Limb (tissue), 2 donors: ENCODE measurements at regions not wholly inside any gene's neighbourhood (a gene's known extent, or its start where the extent isn't known, plus 50 kb on each side); places are given as distances from the start of the nearest gene placed in this dataset.

Experiments used
- DNase-seq, 2 donors: peaks; one replicate each; pipeline ENCODE4 v3.0.0-alpha.2; 2016; ENCODE audit errors: extremely low spot score in 2 of 2

DNA sequence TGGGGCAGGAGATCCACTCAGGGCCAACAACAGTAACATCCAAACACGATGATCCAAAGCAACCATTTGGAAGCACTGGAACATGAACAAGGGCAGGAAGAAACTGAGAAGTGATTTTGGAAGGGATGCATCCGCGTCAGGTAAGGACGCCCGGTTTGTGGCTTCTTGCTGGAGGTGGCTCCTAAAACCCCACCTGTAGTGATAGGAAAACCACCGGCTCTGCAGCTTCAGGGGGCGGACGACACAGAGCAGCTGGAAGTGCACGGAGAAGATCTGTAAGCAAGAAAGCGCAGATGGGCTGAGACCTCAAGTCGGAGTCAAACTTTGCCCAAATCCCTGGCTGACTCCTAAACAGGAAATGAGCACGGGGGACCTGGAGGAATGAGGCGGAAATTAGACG is 1066.1 kb downstream of the BRD1 start:
- no peak for DNase-seq

DNA sequence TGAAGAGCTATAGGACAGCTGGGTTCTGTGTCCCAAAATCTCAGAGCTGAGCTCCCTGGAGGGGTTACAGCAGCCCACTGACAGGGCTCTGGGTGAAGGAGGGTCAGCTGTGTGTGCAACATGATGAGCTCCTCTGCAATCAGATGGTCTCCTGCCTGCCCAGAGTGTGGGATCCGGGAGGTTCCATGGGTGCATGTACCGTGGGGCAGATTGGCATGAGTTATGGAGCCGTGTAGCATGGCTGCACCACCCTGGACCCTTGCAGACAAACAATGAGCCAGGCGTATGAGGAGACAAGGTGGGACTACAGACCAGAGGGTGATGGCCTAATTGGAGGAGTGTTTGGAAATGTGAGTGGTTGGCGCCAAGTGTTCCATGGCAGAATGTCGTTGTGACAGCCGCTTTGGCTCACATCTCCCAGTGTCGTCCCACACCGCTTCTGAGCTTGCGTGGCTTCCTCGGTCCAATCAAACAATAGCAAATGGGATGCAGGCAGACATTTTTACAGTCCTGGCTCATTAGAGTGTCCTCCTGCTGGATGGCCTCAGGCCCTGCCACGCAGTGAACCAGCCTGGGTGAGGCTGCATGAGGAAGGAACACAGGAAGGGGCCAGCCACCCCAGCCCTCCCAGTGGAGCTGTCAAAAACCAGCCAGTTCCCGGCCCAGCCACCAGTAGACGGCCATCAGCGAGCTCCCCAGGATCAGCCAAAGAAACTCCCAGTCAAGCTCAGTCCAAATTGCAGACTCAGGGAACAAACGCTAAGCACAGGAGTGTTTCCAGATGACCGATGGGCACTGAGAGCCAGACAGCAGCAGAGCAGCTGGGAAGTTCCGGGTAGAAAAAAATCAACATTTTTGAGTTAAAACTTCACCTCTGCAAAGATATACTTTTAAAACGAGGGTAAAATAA is 1066.9 kb downstream of the BRD1 start:
- peak in 1 of 2 donors; percentile 19 for DNase-seq

DNA sequence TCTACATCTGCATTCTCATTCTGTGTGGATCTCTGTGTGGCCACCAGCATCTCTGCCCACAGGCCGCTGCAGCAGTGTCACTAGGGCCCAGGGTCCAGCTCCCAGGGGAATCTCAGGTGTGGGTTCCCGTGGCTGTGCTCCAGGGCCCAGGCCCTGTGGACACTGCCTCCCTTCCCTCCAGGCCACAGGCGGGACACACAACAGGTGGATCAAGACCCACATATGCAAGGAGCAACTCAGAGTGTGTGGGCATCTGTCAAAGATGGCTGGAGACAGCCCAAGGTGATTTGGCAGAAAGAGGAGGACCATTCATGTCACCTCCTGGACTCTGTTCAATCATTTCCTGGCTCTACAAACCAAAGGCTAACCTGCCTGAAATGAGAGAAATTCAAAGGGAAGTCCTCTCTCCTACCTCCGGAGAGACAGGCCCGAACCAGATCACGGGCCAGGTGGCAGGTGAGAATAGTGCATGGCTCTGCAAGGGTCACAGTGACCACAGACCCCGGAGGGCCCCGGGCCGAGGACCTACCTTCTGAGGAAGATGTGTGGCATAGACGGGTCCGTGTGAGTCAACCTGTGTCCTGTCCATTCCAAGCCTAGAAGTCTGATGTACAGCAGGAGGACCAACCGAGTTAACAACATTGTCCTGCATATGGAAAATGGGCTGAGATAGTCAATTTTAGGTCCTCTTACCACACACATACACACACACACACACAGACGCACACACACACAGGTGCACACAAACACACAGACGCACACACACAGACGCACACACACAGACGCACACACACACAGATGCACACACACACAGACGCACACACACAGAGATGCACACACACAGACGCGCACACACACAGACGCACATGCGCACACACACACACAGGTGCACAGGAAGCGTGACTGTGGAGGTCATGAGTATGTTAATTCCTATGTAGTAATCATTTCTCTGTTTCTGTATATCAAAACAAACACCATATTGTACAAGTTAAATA is 1068.5 kb downstream of the BRD1 start:
- DNase-seq = peak in 1 of 2 donors; percentile 16

DNA sequence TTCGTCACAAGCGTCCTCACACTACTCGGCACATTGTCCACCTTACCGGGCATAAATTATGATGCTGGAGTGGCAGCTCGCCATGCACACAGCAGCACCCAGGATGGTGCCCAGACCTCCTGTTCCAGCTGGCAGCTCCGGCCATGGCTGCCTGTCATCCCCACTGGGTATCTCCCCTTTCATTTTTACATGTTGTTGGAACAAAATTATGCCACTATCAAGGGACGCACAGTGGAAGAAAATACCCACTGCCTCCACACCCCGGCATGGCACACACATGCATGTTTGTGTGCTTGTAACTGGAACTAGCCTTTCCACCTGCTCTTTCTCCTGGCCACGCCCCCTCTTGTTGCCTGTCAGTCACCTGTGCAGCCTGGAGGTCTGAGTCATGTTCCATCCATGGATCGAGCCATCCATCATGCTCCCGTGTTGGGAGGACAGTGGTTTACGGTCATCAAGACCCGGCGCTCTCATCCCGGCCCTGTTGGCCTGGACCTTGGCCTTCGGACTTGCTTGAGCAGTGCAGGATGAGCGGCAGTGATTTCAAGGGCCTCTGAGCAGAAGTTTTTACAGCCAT is 1069.6 kb downstream of the BRD1 start:
- DNase-seq = peak in 1 of 2 donors; percentile 15

DNA sequence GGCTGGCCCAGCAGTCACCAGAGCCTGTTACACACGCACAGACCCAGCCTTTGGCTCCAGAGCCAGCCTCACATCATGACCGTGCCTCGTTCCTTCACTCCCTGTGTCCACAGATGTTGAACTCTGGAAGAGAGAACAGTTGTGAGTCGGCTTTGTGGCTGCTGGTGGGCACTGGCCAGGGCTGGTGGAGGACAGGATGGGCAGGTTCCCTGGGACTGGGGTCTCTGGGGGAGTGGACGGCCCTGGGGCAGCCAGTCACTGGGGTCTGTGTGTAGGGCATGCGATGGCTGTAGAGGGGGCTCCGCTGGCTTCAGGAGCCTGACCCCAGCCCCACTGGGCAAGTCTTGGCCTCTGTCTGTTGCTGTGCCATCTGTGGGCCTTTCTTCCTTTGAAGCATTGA is 1070.1 kb downstream of the BRD1 start:
- peak in 1 of 2 donors; percentile 18 for DNase-seq

DNA sequence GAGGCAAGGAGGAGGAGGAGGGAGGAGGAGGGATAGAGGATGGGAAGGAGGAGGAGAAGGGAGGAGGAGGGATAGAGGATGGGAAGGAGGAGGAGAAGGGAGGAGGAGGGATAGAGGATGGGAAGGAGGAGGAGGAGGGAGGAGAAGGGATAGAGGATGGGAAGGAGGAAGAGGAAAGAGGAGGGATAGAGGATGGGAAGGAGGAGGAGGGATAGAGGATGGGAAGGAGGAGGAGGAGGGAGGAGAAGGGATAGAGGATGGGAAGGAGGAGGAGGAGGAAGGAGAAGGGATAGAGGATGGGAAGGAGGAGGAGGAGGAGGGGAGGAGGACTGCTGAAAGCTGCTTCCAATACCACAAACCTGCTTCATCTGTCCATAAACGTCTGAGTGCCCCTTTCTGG is 1070.5 kb downstream of the BRD1 start:
- DNase-seq = peak in 1 of 2 donors; percentile 11

DNA sequence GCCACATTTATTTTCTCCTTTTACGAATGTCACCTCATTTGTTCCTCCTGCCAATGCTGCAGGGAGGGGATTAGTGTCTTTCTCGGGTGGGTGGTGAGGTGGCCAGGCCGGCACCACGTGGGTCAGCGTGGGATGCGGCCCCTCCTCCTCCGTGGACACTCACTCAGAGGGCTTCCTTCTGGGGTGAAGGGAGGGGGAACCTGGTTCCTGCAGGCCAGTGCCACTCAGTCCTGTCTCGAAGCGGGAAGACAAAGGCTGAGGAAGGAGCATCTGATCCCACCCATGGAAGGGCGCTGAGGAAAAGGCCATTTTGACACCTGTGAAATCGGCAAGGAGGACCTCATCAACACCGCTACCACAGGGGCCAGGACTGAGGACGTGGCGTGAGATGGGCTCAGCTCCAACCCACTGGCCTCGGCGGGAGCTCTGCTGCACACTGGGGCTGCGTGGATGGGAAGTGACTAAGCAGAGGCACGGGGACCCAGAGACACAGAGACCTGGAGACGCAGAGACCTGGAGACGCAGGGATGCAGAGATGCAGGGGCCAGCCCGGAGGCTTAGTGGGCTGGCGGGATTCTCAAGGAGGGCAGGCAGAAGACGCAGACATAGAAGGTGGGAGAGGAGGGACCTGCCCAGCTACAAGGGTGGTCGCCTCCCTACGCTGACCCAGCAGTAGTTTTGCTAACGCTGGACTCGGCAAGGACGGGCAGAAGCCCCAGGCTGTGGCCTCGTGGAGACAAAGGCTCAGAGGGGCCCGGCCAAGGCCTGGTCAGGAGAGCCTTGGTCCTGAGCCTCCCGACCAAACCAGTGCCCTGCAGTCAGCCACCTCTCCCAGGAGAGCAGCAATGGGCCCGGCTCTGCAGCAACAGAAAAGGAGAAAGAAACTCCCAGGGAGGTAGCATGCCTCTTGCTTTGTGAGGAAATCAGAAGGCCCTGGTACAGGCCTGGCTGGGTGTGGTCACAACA is 1071.2 kb downstream of the BRD1 start:
- peak in 1 of 2 donors; percentile 14 for DNase-seq

DNA sequence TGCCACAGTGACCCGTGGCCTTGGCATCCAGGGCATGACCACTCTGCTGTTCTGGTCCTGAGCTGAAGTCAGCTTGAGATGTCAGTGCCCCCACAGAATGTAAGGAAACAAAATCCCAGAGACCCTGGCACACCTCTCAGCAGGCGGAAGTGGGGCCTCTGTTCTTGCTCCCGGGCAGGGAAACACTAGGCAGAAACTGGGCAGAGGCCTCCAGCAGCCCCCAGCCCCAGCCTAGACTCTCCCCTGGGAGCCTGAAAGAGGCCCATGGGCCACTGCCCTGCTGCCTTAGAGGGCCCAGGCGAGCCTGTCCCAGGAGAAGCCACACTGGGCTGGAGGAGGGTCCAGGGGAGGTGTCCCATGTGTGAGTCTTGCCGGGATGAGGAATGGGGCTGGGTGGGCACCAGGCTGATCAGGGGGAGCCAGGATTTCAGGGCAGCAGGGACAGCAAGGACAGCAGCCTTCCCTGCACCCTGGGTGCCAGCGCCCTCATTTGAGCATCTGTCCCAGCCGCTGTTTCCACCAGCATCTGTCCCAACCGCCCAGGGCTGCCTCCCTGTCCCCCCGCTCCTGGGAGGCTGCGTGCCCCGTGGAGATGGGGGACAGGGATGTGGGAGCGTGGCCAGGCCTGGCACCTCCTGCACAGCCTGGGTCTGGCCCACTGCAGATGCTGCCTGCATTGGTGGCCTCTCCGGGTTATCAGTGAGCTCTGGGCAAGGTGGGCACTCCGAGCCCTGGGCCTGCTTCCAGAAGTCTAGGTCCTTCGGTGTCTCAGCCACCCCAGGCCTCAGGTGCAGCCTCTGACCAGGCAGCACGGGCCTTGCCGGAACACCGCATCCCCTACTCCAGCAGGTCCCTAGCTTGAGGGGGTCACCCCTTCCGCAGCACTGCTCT is 1072.4 kb downstream of the BRD1 start:
- DNase-seq = peak in 1 of 2 donors; percentile 21

DNA sequence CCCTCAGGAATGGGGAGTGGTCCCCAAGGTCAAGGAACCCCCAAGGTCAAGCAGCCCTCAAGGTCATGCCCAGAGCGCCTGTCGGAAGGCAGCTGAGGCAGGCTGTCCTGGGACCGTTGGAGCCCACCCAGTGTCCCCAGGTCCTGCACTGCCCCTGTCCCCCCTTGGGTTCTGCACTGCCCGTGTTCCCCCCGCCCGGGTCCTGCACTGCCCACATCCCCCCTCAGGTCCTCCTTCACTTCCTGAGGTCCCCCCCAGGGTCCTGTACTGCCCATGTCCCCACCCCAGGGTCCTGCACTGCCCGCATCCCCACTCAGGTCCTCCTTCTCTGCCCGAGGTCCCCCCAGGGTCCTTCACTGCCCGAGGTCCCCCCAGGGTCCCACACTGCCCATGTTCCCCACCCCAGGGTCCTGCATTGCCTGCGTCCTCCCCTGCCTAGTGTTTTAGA is 1073.0 kb downstream of the BRD1 start:
- peak in 1 of 2 donors; percentile 26 for DNase-seq

DNA sequence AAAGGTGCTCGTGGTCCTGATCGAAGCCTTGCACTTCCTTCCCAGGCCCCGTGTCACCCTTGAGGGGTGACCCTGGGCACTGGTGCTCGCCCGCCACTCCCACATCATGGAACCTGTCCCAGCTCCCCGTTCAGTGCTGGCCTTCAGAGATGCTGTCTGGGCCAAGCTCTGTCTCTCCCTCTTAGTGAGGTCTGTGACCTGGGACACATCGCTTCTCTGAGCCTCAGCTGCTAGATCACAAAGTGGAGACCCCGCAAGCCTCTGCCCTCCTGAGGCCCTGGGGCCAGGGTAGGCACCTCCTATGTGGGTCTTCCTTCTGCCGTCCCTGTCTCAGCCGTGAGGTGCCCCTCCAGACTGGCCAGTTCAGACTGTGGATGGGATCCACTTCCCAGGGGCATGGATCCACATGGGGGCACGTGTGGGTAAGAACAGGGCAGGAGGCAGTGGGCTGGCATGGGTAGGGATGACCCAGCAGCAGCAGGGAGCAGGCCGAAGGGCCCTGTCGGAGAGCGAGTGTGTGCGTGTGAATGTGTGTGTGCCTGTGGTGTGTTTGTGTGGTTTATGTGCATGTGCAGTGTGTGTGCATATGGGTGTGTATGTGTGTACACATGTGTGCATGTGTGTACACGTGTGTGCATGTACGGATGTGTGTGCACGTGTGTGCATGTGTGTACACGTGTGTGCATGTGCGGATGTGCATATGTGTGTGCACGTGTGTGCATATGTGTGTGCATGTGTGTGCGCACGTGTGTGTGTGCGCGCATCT is 1073.7 kb downstream of the BRD1 start:
- DNase-seq = peak in 1 of 2 donors; percentile 15

DNA sequence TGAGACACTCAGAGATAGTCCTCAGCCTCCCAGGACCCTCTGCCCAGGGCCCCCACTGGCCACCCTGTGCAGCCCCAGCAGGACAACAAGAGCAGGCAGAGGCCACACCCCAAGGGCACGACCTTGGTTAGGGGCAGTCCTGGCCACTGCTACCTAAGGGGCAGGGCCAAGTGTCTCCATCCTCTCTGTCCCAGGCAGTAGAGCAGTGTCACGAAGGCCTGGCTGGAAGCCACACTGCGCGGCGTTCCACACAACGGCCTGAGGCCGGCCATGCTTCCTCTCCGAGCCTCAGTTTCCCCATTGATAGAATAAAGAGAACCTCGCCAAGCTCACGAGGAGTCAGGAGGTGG is 1074.3 kb downstream of the BRD1 start:
- no peak for DNase-seq

DNA sequence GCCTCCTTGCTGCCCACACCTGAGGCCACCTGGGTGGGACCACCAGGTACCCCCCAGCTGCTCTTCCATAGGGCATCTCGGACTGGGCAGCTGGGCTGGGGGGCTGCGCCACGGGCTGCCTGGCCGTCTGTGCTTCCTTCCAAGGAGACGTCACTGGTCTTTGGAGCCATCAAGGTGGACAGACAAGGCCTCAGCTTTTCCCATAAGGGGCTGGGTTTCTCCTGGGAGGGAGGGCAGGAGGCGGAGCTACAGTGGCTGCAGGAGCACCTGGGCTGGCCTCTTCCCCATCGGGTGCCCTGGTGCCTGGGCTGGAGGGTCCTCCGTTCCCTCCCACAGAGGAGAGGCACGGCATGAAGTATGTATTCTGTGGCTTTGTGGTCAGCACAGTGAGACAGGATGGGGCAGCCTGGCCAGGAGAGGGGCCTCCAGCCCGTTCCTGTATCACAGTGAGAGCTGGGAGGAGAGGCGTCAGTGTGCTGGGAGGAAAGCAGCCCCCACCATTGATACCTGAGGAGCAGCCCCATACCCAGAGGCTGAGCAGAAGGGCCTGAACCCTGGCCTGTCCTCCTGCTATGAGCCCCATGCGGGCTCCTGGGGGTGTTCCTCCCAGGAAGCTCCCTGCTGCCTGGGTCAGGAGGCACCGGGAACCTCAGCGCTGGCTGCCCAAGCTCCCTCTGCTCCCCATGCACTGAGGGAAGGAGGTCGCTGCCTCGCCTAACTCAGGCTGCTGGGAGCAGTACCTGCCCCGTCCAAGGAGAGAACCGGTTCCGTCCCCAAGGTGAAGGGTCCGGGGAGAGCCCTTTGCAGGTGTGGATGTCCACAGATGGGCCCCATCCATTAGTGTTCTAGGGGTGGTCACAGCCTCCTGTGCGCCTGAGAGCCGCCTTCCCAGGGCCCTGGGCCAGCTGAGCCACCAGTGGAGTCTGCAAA is 1075.0 kb downstream of the BRD1 start:
- no peak for DNase-seq

DNA sequence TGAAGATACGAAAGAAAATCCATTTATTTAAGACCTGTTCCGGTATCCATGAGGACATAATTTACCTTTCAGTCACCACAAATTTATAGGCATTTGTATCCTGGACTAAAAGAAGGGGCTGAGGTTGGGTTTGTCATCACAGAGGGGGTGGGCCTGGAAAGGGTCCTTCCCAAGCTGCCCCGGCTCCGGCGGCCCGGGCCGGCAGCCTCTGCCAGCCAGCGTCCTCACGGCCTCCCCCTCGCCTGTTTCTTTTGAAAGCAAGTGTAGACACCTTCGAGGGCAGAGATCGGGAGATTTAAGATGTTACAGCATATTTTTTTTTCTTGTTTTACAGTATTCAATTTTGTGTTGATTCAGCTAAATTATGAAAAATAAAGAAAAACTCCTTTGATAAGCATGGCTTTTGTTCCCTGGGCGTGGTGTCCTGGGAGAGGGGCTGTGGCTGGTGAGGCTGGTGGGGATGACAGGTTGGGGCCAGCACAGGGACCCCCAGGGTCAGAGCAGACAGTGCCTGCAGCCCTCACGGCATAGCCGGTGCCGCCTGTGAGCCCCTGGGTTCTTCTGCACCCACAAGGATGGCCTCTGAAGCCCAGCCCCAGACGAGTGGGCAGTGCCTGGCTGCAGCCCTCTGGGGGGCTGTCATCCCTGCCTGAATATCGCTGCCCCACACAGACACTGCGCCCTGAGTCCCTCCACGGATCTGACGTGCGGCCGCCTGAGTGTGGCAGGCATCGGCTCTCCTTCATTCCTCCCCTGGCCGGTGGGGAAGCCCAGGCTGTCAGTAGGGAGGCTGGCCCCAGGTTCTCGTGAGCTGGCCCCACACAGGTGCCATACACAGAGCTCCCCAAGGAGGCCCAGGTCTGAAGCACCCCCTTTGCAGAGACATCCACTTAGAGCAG is 1075.9 kb downstream of the BRD1 start:
- DNase-seq = no peak

DNA sequence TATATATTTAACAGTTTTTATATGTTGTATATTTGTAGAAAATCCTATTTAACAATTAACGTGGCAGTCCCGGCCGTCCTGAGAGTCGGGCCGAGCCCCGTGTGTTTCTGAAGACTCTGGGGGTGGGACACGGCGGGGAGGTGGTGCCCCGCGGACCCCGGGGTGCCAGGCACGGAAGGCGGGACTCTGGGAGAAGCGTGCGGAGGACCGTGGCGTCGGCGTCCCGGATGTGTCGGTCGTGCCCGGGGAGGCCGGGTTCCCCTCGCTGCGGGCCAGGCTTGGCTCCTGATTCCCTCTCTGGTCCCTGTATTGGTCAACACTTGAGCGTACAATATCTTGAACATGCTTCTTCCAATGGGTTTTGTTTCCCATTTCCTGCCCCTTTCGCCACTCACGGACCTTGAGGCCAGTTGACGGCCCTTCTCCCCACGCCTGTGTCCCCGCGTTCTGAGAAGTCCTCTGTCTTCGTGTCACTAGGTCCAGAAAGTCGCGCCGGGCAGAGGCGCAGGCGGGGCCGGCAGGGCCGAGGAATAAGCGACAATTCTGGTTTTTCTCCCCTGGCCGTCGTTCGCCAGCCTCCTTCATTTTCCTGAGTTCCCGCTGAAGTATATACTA is 1076.7 kb downstream of the BRD1 start:
- no peak for DNase-seq

DNA sequence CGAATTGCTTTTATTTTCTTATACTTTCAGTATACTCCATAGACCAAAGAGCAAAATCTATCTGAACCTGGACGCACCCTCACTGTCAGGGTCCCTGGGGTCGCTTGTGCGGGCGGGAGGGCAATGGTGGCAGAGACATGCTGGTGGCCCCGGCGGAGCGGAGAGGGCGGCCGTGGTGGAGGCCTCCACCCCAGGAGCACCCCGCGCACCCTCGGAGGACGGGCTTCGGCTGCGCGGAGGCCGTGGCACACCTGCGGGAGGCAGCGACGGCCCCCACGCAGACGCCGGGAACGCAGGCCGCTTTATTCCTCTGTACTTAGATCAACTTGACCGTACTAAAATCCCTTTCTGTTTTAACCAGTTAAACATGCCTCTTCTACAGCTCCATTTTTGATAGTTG is 1077.4 kb downstream of the BRD1 start:
- DNase-seq = no peak

DNA sequence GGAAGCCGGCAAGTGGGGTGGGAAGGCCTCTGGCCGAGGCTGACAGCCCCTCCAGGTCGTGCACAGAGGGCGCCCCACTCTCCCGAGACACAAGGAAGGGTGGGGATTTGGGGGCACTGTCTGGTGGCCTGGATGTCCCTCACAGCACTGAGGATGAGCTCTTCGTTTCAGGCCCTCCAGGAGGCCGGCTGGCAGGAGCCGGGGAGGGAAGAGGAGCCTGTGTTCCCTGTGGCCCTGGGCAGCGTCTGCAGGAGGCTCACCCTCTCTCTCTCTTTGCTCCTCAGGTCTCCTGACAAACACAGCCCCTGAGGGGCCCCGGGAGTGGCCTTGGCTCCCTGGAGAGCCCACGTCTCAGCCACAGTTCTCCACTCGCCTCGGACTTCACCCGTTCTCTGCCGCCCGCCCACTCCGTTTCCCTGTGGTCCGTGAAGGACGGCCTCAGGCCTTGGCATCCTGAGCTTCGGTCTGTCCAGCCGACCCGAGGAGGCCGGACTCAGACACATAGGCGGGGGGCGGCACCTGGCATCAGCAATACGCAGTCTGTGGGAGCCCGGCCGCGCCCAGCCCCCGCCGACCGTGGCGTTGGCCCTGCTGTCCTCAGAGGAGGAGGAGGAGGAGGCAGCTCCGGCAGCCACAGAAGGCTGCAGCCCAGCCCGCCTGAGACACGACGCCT is 1078.0 kb downstream of the BRD1 start:
- no peak for DNase-seq
